Mononuclear cell (primary cell): ENCODE measurements at regions not wholly inside any gene's neighbourhood (a gene's known extent, or its start where the extent isn't known, plus 50 kb on each side); places are given as distances from the start of the nearest gene placed in this dataset.

Experiments
- H3K27me3 ChIP-seq: 2 replicates; pipeline ENCODE4 v1.6.0; 2011; ENCODE audit warnings: low read length, control low read depth; ENCODE audit not compliant: insufficient read depth
- H3K4me1 ChIP-seq: 2 replicates; pipeline ENCODE4 v1.5.1; 2011; ENCODE audit warnings: mild to moderate bottlenecking, low read length, control low read depth; ENCODE audit not compliant: insufficient read depth
- H3K4me3 ChIP-seq: 2 replicates; pipeline ENCODE4 v1.5.1; 2011; ENCODE audit warnings: mild to moderate bottlenecking, low read length, moderate library complexity
- H3K9me3 ChIP-seq: 2 replicates; pipeline ENCODE4 v1.5.1; 2011; ENCODE audit warnings: low read depth, mild to moderate bottlenecking, control low read depth, low read length

GRCh38 chr20:23234311-23235078 is 116.1 kb upstream of the NXT1 start:
- H3K4me1 ChIP-seq = peaks cover 7% of the 10 kb centered on the region
- no peaks in the 10 kb centered on the region for H3K27me3 ChIP-seq
- no peak overlapping the region for H3K4me3 ChIP-seq
- H3K9me3 ChIP-seq = no peaks in the 10 kb centered on the region

DNA sequence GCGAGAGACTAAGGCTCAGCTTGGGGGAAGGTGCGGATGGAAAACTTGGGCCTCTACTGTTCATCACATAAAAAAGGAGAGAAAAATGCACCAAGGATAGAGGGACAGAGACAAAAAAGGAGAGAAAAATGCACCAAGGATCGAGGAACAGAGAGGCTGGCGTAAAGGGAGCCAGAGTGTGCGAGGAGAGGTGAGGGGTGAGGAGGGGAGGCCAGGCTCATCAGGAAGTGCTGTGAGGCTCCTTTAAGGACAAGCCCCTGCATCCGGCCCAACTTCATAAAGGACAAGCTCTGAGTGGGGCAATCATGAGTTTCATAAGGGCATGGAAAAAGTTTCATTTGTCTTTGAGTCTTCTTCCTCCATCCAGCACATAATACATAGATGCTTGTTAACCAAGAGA is 117.2 kb upstream of the NXT1 start:
- Histone ChIP-seq H3K4me1 (peaks cover 7% of the 10 kb centered on the region), H3K9me3 (no peaks in the 10 kb centered on the region)

DNA sequence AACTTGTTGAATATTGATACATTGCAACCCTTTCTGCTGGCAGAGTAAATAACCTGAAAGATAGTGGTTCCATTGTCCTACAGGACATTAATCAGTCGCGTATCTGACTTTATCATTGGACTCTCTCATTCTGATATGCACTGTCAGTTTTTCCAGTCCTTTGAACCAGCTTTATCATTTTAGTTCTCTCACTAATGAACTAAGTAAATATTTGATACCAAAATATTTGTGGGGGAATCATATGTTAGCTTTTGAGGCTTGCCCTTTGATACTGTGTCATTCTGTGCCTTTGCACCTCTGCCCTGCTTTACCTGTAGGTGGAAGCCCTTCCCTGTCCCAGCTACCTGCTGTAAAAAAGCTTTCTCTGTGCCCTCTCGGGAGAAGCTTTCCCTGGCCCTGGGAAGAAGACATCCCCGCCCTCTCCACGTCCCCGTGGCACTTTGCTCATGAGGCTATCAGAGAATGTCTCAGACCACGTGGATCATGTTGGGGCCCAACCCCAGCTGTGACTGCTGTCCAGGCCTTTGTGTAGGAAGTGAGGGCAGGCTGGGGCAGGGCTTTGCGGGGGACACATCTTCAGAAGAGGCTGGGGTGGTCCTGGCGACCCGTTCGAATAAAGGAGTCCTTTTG is 117.8 kb upstream of the NXT1 start:
- Histone ChIP-seq H3K4me1 (peaks cover 7% of the 10 kb centered on the region), H3K4me3 (no peak overlapping the region), H3K9me3 (no peaks in the 10 kb centered on the region), H3K27me3 (no peaks in the 10 kb centered on the region)

More for the DNA sequence above, 117.2 kb upstream of the NXT1 start:
- Histone ChIP-seq H3K27me3 (no peaks in the 10 kb centered on the region), H3K4me3 (no peak overlapping the region)

- no peaks in the 10 kb centered on the region for H3K9me3 ChIP-seq
- H3K27me3 ChIP-seq = no peaks in the 10 kb centered on the region
- peaks cover 8% of the 10 kb centered on the region for H3K4me1 ChIP-seq
- H3K4me3 ChIP-seq = no peak overlapping the region
Measured at GRCh38 chr20:23232219-23232581, 118.4 kb upstream of the NXT1 start.

GRCh38 chr20:23231561-23232218 is 118.9 kb upstream of the NXT1 start:
- Histone ChIP-seq H3K27me3 (no peaks in the 10 kb centered on the region), H3K4me3 (no peak overlapping the region), H3K9me3 (no peaks in the 10 kb centered on the region), H3K4me1 (peaks cover 12% of the 10 kb centered on the region)

DNA sequence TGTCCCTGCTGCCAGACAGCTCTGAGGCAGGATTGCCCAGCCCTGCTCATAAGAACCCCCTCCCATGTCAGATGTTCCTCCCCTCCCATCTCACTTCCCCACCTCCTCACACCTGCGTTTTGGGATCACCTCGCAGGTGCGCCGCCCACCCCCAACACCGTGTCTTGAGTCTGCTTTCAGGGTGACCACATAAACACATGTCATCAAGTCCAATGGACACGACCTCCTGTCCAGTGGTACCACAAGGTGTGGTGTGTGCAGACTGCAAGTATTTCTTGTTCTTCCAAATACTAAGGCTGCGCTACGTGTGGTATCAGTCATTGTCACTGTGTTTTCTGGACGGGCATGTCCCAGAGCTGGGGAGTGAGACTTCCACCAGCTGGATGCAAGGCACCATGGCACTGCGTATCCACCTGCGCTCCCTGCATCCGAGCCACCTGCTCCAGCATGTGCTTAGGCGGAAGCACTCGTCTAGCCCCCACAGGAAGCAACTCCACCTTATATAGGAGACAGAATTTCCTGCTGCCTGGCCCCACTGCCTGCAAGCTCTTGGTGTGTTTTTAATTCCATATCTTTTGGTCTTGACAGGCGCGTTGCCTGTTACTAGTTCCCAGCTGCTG is 119.7 kb upstream of the NXT1 start:
- no peak overlapping the region for H3K4me3 ChIP-seq
- H3K27me3 ChIP-seq = no peaks in the 10 kb centered on the region

DNA sequence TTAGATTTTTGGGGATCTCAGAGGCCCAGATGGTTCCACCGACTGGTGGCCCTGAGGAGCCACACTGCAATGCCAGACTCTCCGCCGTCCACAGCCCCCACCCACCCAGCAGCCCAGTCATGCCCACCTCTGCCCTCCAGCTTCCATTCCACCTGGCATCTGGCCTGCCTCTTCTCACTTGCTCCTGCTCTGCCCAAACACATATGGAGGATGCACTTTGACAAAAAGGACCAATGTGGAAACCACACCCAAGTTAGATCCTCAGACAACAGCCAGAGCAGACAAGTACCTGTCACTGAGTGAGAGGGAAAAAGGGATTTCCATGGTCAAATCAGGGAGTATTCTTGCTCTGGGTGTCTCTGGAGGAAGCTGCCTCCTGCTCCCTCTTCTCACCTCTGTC is 120.6 kb upstream of the NXT1 start:
- no peak overlapping the region for H3K4me3 ChIP-seq
- no peaks in the 10 kb centered on the region for H3K27me3 ChIP-seq
- no peaks in the 10 kb centered on the region for H3K9me3 ChIP-seq
- peaks cover 29% of the 10 kb centered on the region for H3K4me1 ChIP-seq

More for the DNA sequence above, 119.7 kb upstream of the NXT1 start:
- H3K9me3 ChIP-seq = no peaks in the 10 kb centered on the region
- peaks cover 20% of the 10 kb centered on the region for H3K4me1 ChIP-seq

DNA sequence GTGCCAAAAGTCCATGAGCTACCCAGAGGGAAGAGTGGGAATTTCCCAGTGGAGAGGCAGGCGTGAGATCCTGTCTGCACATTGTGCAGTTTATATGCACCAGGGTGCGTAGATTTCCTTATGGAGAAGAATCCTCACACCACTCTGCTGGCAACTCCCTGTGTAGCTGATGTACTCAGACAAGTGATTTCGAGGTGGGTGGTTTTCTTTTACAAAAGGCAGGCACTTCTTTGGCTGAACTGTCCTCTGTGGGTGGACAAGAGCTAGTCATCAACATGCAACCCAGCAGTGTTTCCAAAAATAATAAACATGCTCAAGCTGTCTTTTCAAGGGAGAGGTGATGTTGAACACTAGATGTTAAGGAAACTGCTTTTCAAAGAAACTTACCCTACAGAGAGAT is 121.7 kb upstream of the NXT1 start:
- H3K9me3 ChIP-seq = no peaks in the 10 kb centered on the region
- H3K27me3 ChIP-seq = no peaks in the 10 kb centered on the region
- no peak overlapping the region for H3K4me3 ChIP-seq
- H3K4me1 ChIP-seq = peaks cover 40% of the 10 kb centered on the region

DNA sequence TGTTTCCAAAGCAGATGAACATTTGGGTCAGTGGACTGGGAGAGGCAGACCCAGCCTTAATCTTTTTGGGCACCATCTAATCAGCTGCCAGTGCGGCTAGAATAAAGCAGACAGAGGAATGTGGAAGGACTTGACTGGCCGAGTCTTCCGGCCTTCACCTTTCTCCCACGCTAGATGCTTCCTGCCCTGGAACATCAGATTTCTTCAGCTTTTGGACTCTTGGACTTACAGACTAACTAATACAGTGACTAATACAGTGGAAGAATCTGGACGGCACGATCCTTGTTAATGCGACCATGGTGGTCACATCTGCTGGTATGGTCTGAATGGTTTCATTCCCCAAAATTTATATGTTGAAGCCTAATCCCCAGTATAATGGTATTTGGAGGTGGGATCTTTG is 122.6 kb upstream of the NXT1 start:
- H3K27me3 ChIP-seq = no peaks in the 10 kb centered on the region
- H3K4me3 ChIP-seq = no peak overlapping the region
- peaks cover 35% of the 10 kb centered on the region for H3K4me1 ChIP-seq
- no peaks in the 10 kb centered on the region for H3K9me3 ChIP-seq

DNA sequence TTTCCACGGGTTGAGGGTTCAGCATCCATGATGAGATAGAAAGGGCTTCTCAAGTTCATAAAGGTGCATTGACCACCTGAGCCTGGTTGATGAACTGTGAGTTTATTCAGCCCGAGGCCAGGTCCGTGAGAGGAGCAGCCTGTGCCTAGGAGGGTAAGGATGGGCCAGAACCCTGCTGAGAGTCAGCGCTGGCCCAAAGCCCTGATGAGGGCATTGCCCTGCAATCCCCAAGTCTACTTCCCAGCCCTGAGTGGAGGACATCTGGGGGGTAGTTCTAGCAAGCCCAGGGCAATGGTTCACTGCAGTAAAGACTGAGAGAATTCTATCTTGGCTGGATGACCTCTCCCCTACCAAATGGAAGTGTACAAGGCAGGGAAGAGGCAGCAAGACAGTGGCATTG is 123.3 kb upstream of the NXT1 start:
- Histone ChIP-seq H3K4me1 (peaks cover 35% of the 10 kb centered on the region), H3K27me3 (no peaks in the 10 kb centered on the region), H3K9me3 (no peaks in the 10 kb centered on the region), H3K4me3 (no peak overlapping the region)

DNA sequence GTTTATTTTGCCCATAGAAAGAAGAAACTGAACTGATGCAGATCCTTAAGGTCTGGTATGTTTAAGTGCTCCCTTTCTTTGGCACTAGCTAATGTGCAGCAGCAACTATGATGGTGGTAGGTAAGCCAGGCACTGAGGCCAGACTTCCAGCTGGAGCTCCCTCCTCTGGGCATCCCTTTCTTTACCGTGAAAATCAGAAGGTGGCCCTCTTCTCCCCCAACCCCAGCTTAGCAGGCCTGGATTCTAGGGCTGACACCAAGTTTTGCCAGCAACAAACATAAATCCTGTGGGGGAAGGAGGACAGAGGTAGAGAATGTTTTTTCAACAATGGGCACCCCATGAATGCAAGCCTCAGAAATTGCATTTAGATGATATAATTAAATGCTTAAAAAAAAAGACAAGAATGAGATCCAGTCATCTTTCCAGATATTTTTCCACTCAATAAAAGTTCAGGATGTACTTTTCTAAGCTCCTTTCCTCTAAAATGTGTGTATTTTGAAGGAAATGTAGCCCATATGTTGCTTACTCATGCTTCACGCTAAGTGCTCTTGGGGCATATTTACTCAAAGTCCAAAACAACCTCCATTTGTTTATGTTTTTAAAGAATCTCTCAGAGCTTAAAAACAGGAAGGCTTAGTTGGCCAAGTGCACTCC is 123.9 kb upstream of the NXT1 start:
- H3K9me3 ChIP-seq = peaks cover 2% of the 10 kb centered on the region
- H3K4me1 ChIP-seq = peaks cover 35% of the 10 kb centered on the region
- H3K4me3 ChIP-seq = no peak overlapping the region
- no peaks in the 10 kb centered on the region for H3K27me3 ChIP-seq

- Histone ChIP-seq H3K27me3 (no peaks in the 10 kb centered on the region), H3K9me3 (peaks cover 14% of the 10 kb centered on the region), H3K4me3 (no peak overlapping the region), H3K4me1 (peaks cover 35% of the 10 kb centered on the region)
Measured at GRCh38 chr20:23225407-23226060, 125.1 kb upstream of the NXT1 start.

DNA sequence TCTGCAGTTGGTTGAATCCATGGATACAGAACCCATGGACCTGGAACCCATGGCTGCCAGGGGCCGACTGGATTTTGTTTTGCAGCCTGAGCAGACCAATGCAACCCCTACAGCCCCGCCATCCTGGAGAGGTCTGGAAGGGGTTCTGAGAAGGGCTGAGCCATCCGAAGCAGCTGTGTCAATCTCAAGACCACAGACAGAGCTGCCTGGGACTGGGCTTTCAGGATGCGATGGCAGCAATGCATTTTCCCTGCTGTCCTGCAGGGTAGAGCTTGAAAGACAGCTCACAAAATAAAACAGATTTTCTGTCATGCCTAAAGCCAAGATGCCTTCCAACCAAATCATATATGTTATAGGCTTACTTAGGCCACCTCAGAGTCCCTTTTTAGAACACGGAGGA is 125.8 kb upstream of the NXT1 start:
- H3K4me1 ChIP-seq = peaks cover 35% of the 10 kb centered on the region
- H3K27me3 ChIP-seq = no peaks in the 10 kb centered on the region
- peaks cover 16% of the 10 kb centered on the region for H3K9me3 ChIP-seq
- H3K4me3 ChIP-seq = no peak overlapping the region

- Histone ChIP-seq H3K4me3 (no peak overlapping the region), H3K9me3 (peaks cover 16% of the 10 kb centered on the region), H3K27me3 (no peaks in the 10 kb centered on the region), H3K4me1 (peaks cover 35% of the 10 kb centered on the region)
Measured at GRCh38 chr20:23223908-23224580, 126.5 kb upstream of the NXT1 start.
